ENCODE measurements at regions not wholly inside any gene's neighbourhood (a gene's known extent, or its start where the extent isn't known, plus 50 kb on each side); places are given as distances from the start of the nearest gene placed in this dataset.

DNA sequence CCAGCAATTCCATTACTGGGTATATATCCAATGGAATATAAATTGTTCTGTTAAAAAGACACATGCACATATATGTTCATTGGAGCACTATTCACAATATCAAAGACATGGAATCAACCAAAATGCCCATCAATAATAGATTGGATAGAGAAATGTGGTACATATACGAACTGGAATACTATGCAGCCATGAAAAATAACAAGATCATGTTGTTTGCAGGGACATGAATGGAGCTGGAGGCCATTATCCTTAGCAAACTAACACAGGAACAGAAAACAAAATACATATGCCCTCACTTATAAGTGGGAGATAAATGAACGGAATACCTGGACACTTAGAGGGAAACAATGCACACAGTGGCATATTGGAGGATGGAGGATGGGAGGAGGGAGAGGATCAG is 355.8 kb downstream of the CCDC85A start:
- ChIA-PET CTCF (no interaction called here), POLR2A (no interaction called here)
- TF ChIP-seq FOS (IDR thresholded peaks at IDR 0.05; ENCODE audit: borderline replicate concordance, insufficient read depth, low read length) (no peak), POLR2A (IDR thresholded peaks at IDR 0.05; ENCODE audit: low read depth, low read length) (no peak), GATA2 (IDR thresholded peaks at IDR 0.05; ENCODE audit: insufficient read depth, insufficient read length, low read depth, low read length) (no peak), JUN (IDR thresholded peaks at IDR 0.05; ENCODE audit: borderline replicate concordance, insufficient read depth, insufficient read length, low read depth) (no peak)
- Histone ChIP-seq H3K4me1 (ENCODE audit: control insufficient read depth, extremely low read depth, insufficient read depth, low read length) (no peaks in the 10 kb centered on the region), H3K36me3 (ENCODE audit: control insufficient read depth in 2 of 2, extremely low read depth in 1 of 2, insufficient read depth in 2 of 2, low read length in 2 of 2) (no peaks in the 10 kb centered on the region), H3K4me3 (replicated peaks in 1 of 3; ENCODE audit: insufficient read depth in 1 of 3, low read depth in 1 of 3, low read length in 3 of 3) (no peak overlapping the region), H2AFZ (ENCODE audit: low read depth, low read length) (no peak overlapping the region), H3K9me3 (replicated peaks; ENCODE audit: control insufficient read depth, insufficient read depth, low read length) (no peaks in the 10 kb centered on the region), H3K27ac (ENCODE audit: insufficient read depth, low read depth, low read length) (no peak overlapping the region), H3K4me2 (ENCODE audit: insufficient read depth, low read length) (no peak overlapping the region), H4K20me1 (replicated peaks; ENCODE audit: control insufficient read depth, extremely low read depth, insufficient read depth, low read length) (no peaks in the 10 kb centered on the region), H3K27me3 (ENCODE audit: control insufficient read depth in 2 of 2, insufficient read depth in 2 of 2, low read length in 2 of 2) (peaks cover 0 to 3% of the 10 kb centered on the region in 2 experiments), H3K79me2 (ENCODE audit: control insufficient read depth, insufficient read depth, low read length) (no peaks in the 10 kb centered on the region), H3K9ac (replicated peaks; ENCODE audit: extremely low read depth, insufficient read depth, low read length) (no peak overlapping the region), H3K9me1 (replicated peaks; ENCODE audit: control insufficient read depth, extremely low read depth, insufficient read depth, low read length) (no peaks in the 10 kb centered on the region)
- intact Hi-C loops (cut with micrococcal nuclease) (no loop called here), dilution Hi-C loops (cut with MboI; ENCODE audit: extremely low pct_ligation_motif_present, low sequenced_read_pairs) (no loop called here)
- no TSS peak for BruUV-seq (replicated peaks)
- no peak for FAIRE-seq
- no peak for DNase-seq (ENCODE audit: low read depth, low spot score)

DNA sequence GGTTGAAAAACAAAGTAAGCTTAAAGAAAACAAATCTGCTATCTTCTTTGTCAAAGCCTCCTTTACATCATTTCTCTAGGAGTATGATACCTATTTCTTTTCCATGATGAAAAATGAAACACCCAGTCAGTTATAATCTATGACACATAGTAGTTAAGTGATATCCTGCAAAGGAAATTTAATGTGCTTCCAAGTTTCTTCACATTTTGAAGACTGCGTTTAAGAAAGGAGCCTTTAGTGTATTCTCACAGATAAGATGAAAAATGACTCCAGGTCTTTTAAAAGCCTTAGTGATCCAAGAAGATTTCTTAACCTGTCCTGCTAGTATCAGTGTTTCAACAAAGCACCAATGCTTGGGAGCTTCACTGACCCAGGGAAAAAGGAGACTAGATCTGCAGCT is 356.7 kb downstream of the CCDC85A start:
- Histone ChIP-seq H2AFZ (ENCODE audit: low read depth, low read length) (no peak overlapping the region), H3K36me3 (ENCODE audit: control insufficient read depth in 2 of 2, extremely low read depth in 1 of 2, insufficient read depth in 2 of 2, low read length in 2 of 2) (no peaks in the 10 kb centered on the region), H3K4me3 (replicated peaks in 1 of 3; ENCODE audit: insufficient read depth in 1 of 3, low read depth in 1 of 3, low read length in 3 of 3) (no peak overlapping the region), H3K9ac (replicated peaks; ENCODE audit: extremely low read depth, insufficient read depth, low read length) (no peak overlapping the region), H3K4me1 (ENCODE audit: control insufficient read depth, extremely low read depth, insufficient read depth, low read length) (no peaks in the 10 kb centered on the region), H3K27ac (ENCODE audit: insufficient read depth, low read depth, low read length) (no peak overlapping the region), H3K27me3 (ENCODE audit: control insufficient read depth in 2 of 2, insufficient read depth in 2 of 2, low read length in 2 of 2) (peaks cover 0 to 3% of the 10 kb centered on the region in 2 experiments), H3K9me3 (replicated peaks; ENCODE audit: control insufficient read depth, insufficient read depth, low read length) (no peaks in the 10 kb centered on the region), H3K9me1 (replicated peaks; ENCODE audit: control insufficient read depth, extremely low read depth, insufficient read depth, low read length) (no peaks in the 10 kb centered on the region), H3K4me2 (ENCODE audit: insufficient read depth, low read length) (no peak overlapping the region), H4K20me1 (replicated peaks; ENCODE audit: control insufficient read depth, extremely low read depth, insufficient read depth, low read length) (no peaks in the 10 kb centered on the region), H3K79me2 (ENCODE audit: control insufficient read depth, insufficient read depth, low read length) (no peaks in the 10 kb centered on the region)
- FAIRE-seq (no peak), DNase-seq (ENCODE audit: low read depth, low spot score) (no peak)
- intact Hi-C loops (cut with micrococcal nuclease) (no loop called here), dilution Hi-C loops (cut with MboI; ENCODE audit: extremely low pct_ligation_motif_present, low sequenced_read_pairs) (no loop called here)
- ChIA-PET POLR2A (no interaction called here), CTCF (no interaction called here)
- TF ChIP-seq, protein P1, sequence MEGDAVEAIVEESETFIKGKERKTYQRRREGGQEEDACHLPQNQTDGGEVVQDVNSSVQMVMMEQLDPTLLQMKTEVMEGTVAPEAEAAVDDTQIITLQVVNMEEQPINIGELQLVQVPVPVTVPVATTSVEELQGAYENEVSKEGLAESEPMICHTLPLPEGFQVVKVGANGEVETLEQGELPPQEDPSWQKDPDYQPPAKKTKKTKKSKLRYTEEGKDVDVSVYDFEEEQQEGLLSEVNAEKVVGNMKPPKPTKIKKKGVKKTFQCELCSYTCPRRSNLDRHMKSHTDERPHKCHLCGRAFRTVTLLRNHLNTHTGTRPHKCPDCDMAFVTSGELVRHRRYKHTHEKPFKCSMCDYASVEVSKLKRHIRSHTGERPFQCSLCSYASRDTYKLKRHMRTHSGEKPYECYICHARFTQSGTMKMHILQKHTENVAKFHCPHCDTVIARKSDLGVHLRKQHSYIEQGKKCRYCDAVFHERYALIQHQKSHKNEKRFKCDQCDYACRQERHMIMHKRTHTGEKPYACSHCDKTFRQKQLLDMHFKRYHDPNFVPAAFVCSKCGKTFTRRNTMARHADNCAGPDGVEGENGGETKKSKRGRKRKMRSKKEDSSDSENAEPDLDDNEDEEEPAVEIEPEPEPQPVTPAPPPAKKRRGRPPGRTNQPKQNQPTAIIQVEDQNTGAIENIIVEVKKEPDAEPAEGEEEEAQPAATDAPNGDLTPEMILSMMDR (IDR thresholded peaks at IDR 0.05; ENCODE audit: extremely low read depth in 1 of 2, insufficient read depth in 1 of 2, low read depth in 1 of 2, low read length in 2 of 2), result no peak
- no peak for TF ChIP-seq EZH2 (IDR thresholded peaks at IDR 0.05; ENCODE audit: borderline replicate concordance, low read depth, low read length, severe bottlenecking)
- no peak for TF ChIP-seq POLR2A (IDR thresholded peaks at IDR 0.05; ENCODE audit: low read depth, low read length)
- TF ChIP-seq MYC (IDR thresholded peaks at IDR 0.05; ENCODE audit: low read depth, low read length), result no peak
- BruUV-seq (replicated peaks), result no TSS peak

All from endothelial cell of umbilical vein (primary cell).